Nephron (organoid): ENCODE measurements at regions not wholly inside any gene's neighbourhood (a gene's known extent, or its start where the extent isn't known, plus 50 kb on each side); places are given as distances from the start of the nearest gene placed in this dataset.
"Not testable (repeated sequence)": the region's sequence is repeated elsewhere in the genome, so short reads cannot be mapped to it uniquely, and the experiment has no call there.

Experiments used
- H3K27ac Mint-ChIP-seq, 3 experiments: 2 replicates each; pipeline ENCODE4 v1.8.0; 2020; ENCODE audit warnings: mixed read lengths in 3 of 3, mild to moderate bottlenecking in 2 of 3, moderate library complexity in 1 of 3
- H3K27me3 Mint-ChIP-seq: 2 replicates; pipeline ENCODE4 v1.8.0; 2021; ENCODE audit warnings: low read depth, mild to moderate bottlenecking, moderate library complexity, mixed read lengths
- H3K36me3 Mint-ChIP-seq: 2 replicates; pipeline ENCODE4 v1.8.0; 2020; ENCODE audit warnings: low read depth, mixed read lengths
- H3K4me1 Mint-ChIP-seq: 2 replicates; pipeline ENCODE4 v1.8.0; 2020; ENCODE audit warnings: mixed read lengths
- H3K4me3 Mint-ChIP-seq, 3 experiments: 2 replicates each; pipeline ENCODE4 v1.8.0; 2020; ENCODE audit warnings: mild to moderate bottlenecking in 3 of 3, mixed read lengths in 3 of 3, moderate library complexity in 2 of 3
- H3K9me3 Mint-ChIP-seq: 2 replicates; pipeline ENCODE4 v1.8.0; 2020; ENCODE audit warnings: mixed read lengths
- TF ChIP-seq, protein P1 (sequence below), 3 experiments: fragments of 200-600 bp; sonication (generic); IDR thresholded peaks; one replicate each; pipeline ENCODE4 v1.5.0; 2021; ENCODE audit warnings: antibody characterized with exemption in 3 of 3; ENCODE audit not compliant: unreplicated experiment in 3 of 3

GRCh38 chr12:47403681-47404080 is 302.1 kb downstream of the RPAP3 start:
- Mint-ChIP-seq H3K4me1 (peaks cover 5% of the 10 kb centered on the region), H3K27ac (no peak overlapping the region), H3K36me3 (no peaks in the 10 kb centered on the region), H3K4me3 (no peak overlapping the region), H3K27me3 (no peaks in the 10 kb centered on the region), H3K9me3 (peaks cover 10% of the 10 kb centered on the region)
- TF ChIP-seq, protein P1, sequence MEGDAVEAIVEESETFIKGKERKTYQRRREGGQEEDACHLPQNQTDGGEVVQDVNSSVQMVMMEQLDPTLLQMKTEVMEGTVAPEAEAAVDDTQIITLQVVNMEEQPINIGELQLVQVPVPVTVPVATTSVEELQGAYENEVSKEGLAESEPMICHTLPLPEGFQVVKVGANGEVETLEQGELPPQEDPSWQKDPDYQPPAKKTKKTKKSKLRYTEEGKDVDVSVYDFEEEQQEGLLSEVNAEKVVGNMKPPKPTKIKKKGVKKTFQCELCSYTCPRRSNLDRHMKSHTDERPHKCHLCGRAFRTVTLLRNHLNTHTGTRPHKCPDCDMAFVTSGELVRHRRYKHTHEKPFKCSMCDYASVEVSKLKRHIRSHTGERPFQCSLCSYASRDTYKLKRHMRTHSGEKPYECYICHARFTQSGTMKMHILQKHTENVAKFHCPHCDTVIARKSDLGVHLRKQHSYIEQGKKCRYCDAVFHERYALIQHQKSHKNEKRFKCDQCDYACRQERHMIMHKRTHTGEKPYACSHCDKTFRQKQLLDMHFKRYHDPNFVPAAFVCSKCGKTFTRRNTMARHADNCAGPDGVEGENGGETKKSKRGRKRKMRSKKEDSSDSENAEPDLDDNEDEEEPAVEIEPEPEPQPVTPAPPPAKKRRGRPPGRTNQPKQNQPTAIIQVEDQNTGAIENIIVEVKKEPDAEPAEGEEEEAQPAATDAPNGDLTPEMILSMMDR (IDR thresholded peaks at IDR 0.05; ENCODE audit: unreplicated experiment in 3 of 3): no peak

GRCh38 chr12:47401196-47401595 is 304.6 kb downstream of the RPAP3 start:
- not testable (repeated sequence) for H3K36me3 Mint-ChIP-seq, H3K27ac Mint-ChIP-seq, H3K4me3 Mint-ChIP-seq, H3K4me1 Mint-ChIP-seq, H3K27me3 Mint-ChIP-seq
- peaks cover 24% of the 10 kb centered on the region for H3K9me3 Mint-ChIP-seq

GRCh38 chr12:47400266-47400665 is 305.6 kb downstream of the RPAP3 start:
- H3K9me3 Mint-ChIP-seq: peaks cover 21% of the 10 kb centered on the region
- H3K4me1 Mint-ChIP-seq: peaks cover 1% of the 10 kb centered on the region
- TF ChIP-seq, protein P1 (IDR thresholded peaks at IDR 0.05; ENCODE audit: unreplicated experiment in 3 of 3): no peak
- no peaks in the 10 kb centered on the region for H3K27me3 Mint-ChIP-seq
- H3K36me3 Mint-ChIP-seq: peaks cover 4% of the 10 kb centered on the region
- no peak overlapping the region for H3K4me3 Mint-ChIP-seq
- H3K27ac Mint-ChIP-seq: no peak overlapping the region

DNA sequence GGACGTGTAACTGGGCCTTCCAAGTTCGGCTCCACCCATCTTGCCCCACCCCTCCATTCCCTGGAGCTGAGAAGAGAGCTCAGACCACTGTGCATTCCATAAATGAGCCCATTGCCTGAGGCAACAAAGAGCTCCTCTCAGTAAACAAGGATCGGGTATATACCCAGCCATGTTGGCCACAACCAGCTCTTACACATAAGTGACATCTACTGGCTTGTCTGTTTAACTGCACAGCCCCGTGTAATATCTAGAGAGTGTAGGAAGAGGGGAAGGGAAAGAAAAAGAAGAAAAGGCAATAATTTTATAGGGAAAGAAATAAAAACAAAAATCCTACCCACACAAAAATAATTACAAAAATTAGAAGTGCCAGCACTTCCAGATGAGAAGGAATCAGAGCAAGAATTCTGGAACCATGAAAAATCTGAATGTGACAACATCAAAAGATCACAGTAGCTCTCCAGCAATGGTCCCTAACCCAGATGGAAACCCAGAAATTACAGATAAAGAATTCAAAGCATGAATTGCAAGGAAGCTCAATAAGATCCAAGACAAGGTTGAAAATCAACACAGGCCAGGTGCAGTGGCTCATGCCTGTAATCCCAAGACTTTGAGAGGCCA is 308.1 kb downstream of the RPAP3 start:
- Mint-ChIP-seq H3K27me3 (no peaks in the 10 kb centered on the region), H3K27ac (no peak overlapping the region), H3K36me3 (peaks cover 4% of the 10 kb centered on the region), H3K4me1 (peaks cover 15% of the 10 kb centered on the region), H3K4me3 (no peak overlapping the region), H3K9me3 (peaks cover 21% of the 10 kb centered on the region)
- TF ChIP-seq, protein P1 (IDR thresholded peaks at IDR 0.05; ENCODE audit: unreplicated experiment in 3 of 3): peak in 1 of 3 experiments; percentile 16

GRCh38 chr12:47396902-47397663 is 308.7 kb downstream of the RPAP3 start:
- peaks cover 21% of the 10 kb centered on the region for H3K9me3 Mint-ChIP-seq
- H3K4me1 Mint-ChIP-seq: peaks cover 18% of the 10 kb centered on the region
- H3K36me3 Mint-ChIP-seq: peaks cover 4% of the 10 kb centered on the region
- TF ChIP-seq, protein P1 (IDR thresholded peaks at IDR 0.05; ENCODE audit: unreplicated experiment in 3 of 3): no peak
- H3K27ac Mint-ChIP-seq: no peak overlapping the region
- no peak overlapping the region for H3K4me3 Mint-ChIP-seq
- no peaks in the 10 kb centered on the region for H3K27me3 Mint-ChIP-seq

DNA sequence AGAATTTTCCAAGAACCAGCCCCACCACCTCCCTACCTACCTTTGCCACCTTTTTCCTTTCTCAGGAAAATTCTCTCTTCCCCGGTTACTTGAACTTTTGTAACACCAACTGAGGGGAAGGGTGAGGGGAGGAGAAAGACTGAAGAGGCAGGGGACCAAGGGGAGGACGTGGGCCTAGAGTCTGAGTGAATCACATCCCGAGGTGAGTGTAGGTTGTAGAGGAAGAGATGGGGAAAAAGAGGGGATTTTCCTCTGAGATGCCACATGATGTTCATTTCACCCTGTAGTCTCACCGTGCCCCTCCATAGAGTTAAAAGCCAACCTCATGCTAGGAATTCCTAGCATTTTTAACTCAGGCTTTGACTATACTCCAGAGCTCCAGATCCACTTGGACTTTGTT is 311.8 kb downstream of the RPAP3 start:
- H3K27me3 Mint-ChIP-seq: no peaks in the 10 kb centered on the region
- no peak overlapping the region for H3K27ac Mint-ChIP-seq
- no peak overlapping the region for H3K4me3 Mint-ChIP-seq
- peaks cover 4% of the 10 kb centered on the region for H3K36me3 Mint-ChIP-seq
- peaks cover 18% of the 10 kb centered on the region for H3K9me3 Mint-ChIP-seq
- TF ChIP-seq, protein P1 (IDR thresholded peaks at IDR 0.05; ENCODE audit: unreplicated experiment in 3 of 3): no peak
- peaks cover 27% of the 10 kb centered on the region for H3K4me1 Mint-ChIP-seq
